SK-N-SH treated with all-trans-retinoic acid at 6 μM for 48 hours (cell line): ENCODE measurements at regions not wholly inside any gene's neighbourhood (a gene's known extent, or its start where the extent isn't known, plus 50 kb on each side); places are given as distances from the start of the nearest gene placed in this dataset.

Experiments
- CSDC2 ChIP-seq: fragments of 250-450 bp; sonication (Bioruptor Pico); IDR thresholded peaks from 2 replicates; pipeline ENCODE4 v1.5.0; 2020; ENCODE audit warnings: mild to moderate bottlenecking, moderate library complexity
- ESRRG ChIP-seq: fragments of 250-450 bp; sonication (Bioruptor Pico); IDR thresholded peaks from 2 replicates; pipeline ENCODE4 v1.6.1; 2021; ENCODE audit warnings: mild to moderate bottlenecking
- GLIS3 ChIP-seq: fragments of 250-450 bp; sonication (Bioruptor Pico); IDR thresholded peaks from 2 replicates; pipeline ENCODE4 v1.5.0; 2020; ENCODE audit warnings: mild to moderate bottlenecking, moderate library complexity
- OSR1 ChIP-seq: fragments of 250-450 bp; sonication (Bioruptor Pico); IDR thresholded peaks from 2 replicates; pipeline ENCODE4 v1.8.0; 2022; ENCODE audit warnings: moderate library complexity, mild to moderate bottlenecking, inconsistent platforms
- PATZ1 ChIP-seq: fragments of 250-450 bp; sonication (Bioruptor Pico); IDR thresholded peaks from 2 replicates; pipeline ENCODE4 v1.8.0; 2020; ENCODE audit warnings: mild to moderate bottlenecking, moderate library complexity, borderline replicate concordance
- TOX ChIP-seq: fragments of 250-450 bp; sonication (Bioruptor Pico); IDR thresholded peaks from 2 replicates; pipeline ENCODE4 v1.8.0; 2021; ENCODE audit warnings: mild to moderate bottlenecking, moderate library complexity, borderline replicate concordance
- ZFP3 ChIP-seq: fragments of 250-450 bp; sonication (Bioruptor Pico); IDR thresholded peaks from 2 replicates; pipeline ENCODE4 v1.5.0; 2020; ENCODE audit warnings: mild to moderate bottlenecking, moderate library complexity
- ZFP30 ChIP-seq: fragments of 450-650 bp; formaldehyde crosslinking; IDR thresholded peaks from 2 replicates; pipeline ENCODE4 v1.5.0; 2022; ENCODE audit warnings: mild to moderate bottlenecking, moderate library complexity
- ZNF70 ChIP-seq: fragments of 450-650 bp; formaldehyde crosslinking; IDR thresholded peaks from 2 replicates; pipeline ENCODE4 v1.5.0; 2020; ENCODE audit warnings: mild to moderate bottlenecking, moderate library complexity

DNA sequence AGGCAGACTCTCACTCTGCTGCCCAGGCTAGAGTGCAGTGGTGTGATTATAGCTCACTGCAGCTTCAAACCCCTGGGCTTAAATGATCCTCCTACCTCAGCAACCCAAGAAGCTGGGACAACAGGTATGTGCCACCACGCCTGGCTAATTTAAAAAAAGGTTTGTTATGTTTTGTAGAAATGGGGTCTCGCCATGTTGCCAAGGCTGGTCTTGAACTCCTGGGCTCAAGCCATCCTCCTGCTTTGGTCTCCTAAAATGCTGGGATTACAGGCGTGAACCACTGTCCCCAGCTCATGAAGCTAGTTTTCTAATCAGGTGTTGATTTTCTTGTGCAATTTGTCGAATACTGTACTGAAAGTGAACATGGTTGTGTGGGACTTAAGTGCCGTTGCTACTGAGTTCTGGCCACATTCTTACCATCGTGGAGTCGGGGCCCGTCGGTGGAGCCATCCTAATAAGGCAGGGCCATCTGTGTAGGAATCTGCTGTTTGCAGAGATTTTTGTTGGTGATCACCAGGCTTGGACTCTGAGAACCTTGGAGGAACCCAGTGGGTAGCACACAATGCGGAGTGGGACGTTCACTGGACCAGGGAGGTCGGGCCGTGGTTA is 193.2 kb downstream of the GOLGA6L6 start:
- no peak for TF ChIP-seq ZNF70 (CRISPR knock-in tag)
- no peak for TF ChIP-seq PATZ1
- no peak for TF ChIP-seq ZFP3 (CRISPR knock-in tag)
- no peak for TF ChIP-seq GLIS3 (CRISPR knock-in tag)
- no peak for TF ChIP-seq ESRRG (CRISPR knock-in tag)
- no peak for TF ChIP-seq TOX (CRISPR knock-in tag)
- TF ChIP-seq CSDC2 (CRISPR knock-in tag), result no peak
- no peak for TF ChIP-seq ZFP30 (CRISPR knock-in tag)
- no peak for TF ChIP-seq OSR1 (CRISPR knock-in tag)
